HEK293 (cell line): ENCODE measurements at regions not wholly inside any gene's neighbourhood (a gene's known extent, or its start where the extent isn't known, plus 50 kb on each side); places are given as distances from the start of the nearest gene placed in this dataset.

Experiments
- CTCF ChIP-seq: fragments of 450-650 bp; formaldehyde crosslinking; IDR thresholded peaks from 2 replicates; pipeline ENCODE4 v1.5.1; 2016; ENCODE audit warnings: missing biosample characterization, missing genetic modification characterization
- HOXC10 ChIP-seq: sonication (generic); formaldehyde crosslinking; IDR thresholded peaks from 2 replicates; pipeline ENCODE4 v1.8.1; 2023; ENCODE audit warnings: mild to moderate bottlenecking, missing genetic modification reagents
- MYNN ChIP-seq: fragments of 450-650 bp; formaldehyde crosslinking; IDR thresholded peaks from 2 replicates; pipeline ENCODE4 v1.5.1; 2016; ENCODE audit warnings: missing biosample characterization, missing genetic modification characterization, borderline replicate concordance
- PRDM10 ChIP-seq: fragments of 450-650 bp; formaldehyde crosslinking; IDR thresholded peaks from 2 replicates; pipeline ENCODE4 v1.5.1; 2016; ENCODE audit warnings: missing biosample characterization, missing genetic modification characterization
- YY2 ChIP-seq: fragments of 450-650 bp; formaldehyde crosslinking; IDR thresholded peaks from 2 replicates; pipeline ENCODE4 v1.5.1; 2016; ENCODE audit warnings: missing biosample characterization, missing genetic modification characterization
- ZNF23 ChIP-seq: fragments of 450-650 bp; formaldehyde crosslinking; IDR thresholded peaks from 2 replicates; pipeline ENCODE4 v1.5.1; 2016; ENCODE audit warnings: missing biosample characterization, missing genetic modification characterization, borderline replicate concordance
- ZNF513 ChIP-seq: fragments of 450-650 bp; IDR thresholded peaks from 2 replicates; pipeline ENCODE4 v1.5.1; 2018; ENCODE audit warnings: missing biosample characterization, missing genetic modification characterization
- ZNF521 ChIP-seq: fragments of 450-650 bp; formaldehyde crosslinking; IDR thresholded peaks from 2 replicates; pipeline ENCODE4 v1.5.1; 2017; ENCODE audit warnings: missing biosample characterization, mild to moderate bottlenecking, missing genetic modification characterization
- ZNF792 ChIP-seq: fragments of 450-650 bp; formaldehyde crosslinking; IDR thresholded peaks from 2 replicates; pipeline ENCODE4 v1.5.1; 2016; ENCODE audit warnings: missing biosample characterization, missing genetic modification characterization

GRCh38 chr1:5803851-5804250, 188.4 kb downstream of the NPHP4 start:
- TF ChIP-seq CTCF (no peak), PRDM10 (tag by site-specific recombination) (no peak), YY2 (no peak), HOXC10 (CRISPR knock-in tag) (no peak), ZNF513 (no peak), ZNF521 (tag by site-specific recombination) (no peak), ZNF792 (tag by site-specific recombination) (no peak), MYNN (tag by site-specific recombination) (no peak), ZNF23 (tag by site-specific recombination) (no peak)
